ENCODE measurements at regions not wholly inside any gene's neighbourhood (a gene's known extent, or its start where the extent isn't known, plus 50 kb on each side); places are given as distances from the start of the nearest gene placed in this dataset.

- no peak for TF ChIP-seq CTCF (IDR thresholded peaks at IDR 0.05; ENCODE audit: extremely low read depth in 1 of 2, insufficient read depth in 1 of 2, low read depth in 1 of 2, low read length in 2 of 2)
- TF ChIP-seq MYC (IDR thresholded peaks at IDR 0.05; ENCODE audit: low read depth, low read length), result no peak
- TF ChIP-seq POLR2AphosphoS5 (IDR thresholded peaks at IDR 0.05; ENCODE audit: insufficient read depth, low read depth, low read length), result no peak
- TF ChIP-seq JUN (IDR thresholded peaks at IDR 0.05; ENCODE audit: borderline replicate concordance, insufficient read depth, insufficient read length, low read depth), result no peak
- no peak for TF ChIP-seq POLR2A (IDR thresholded peaks at IDR 0.05; ENCODE audit: low read depth, low read length)
- no peak for TF ChIP-seq MAX (IDR thresholded peaks at IDR 0.05; ENCODE audit: insufficient read depth, insufficient read length)
- TF ChIP-seq EZH2 (IDR thresholded peaks at IDR 0.05; ENCODE audit: borderline replicate concordance, low read depth, low read length, severe bottlenecking), result no peak
- TF ChIP-seq FOS (IDR thresholded peaks at IDR 0.05; ENCODE audit: borderline replicate concordance, insufficient read depth, low read length), result no peak
These were observed 654.6 kb upstream of the NEGR1 start for GRCh38 chr1:72936942-72937341.

Measured in endothelial cell of umbilical vein (primary cell).